Tibial nerve (tissue), 4 donors: ENCODE measurements at regions not wholly inside any gene's neighbourhood (a gene's known extent, or its start where the extent isn't known, plus 50 kb on each side); places are given as distances from the start of the nearest gene placed in this dataset.

Experiments used
- EP300 ChIP-seq, 2 donors: sonication (generic); formaldehyde crosslinking; IDR thresholded peaks; one replicate each; pipeline ENCODE4 v1.6.1; 2017; ENCODE audit warnings: antibody characterized with exemption in 2 of 2, mild to moderate bottlenecking in 1 of 2
- POLR2A ChIP-seq, 2 donors: fragments of 450-650 bp; IDR thresholded peaks; one replicate each; pipeline ENCODE4 v1.6.1; 2017; ENCODE audit warnings: antibody characterized with exemption in 2 of 2, mild to moderate bottlenecking in 2 of 2, moderate library complexity in 2 of 2
- TF ChIP-seq, protein P1 (sequence below), 5 experiments: fragments of 200-600 bp in 3 of 5; fragments of 450-650 bp in 2 of 5; sonication (generic) in 3 of 5; IDR thresholded peaks; one replicate each; pipeline ENCODE4 v1.5.1; 2016 to 2019; ENCODE audit warnings: antibody characterized with exemption in 5 of 5, mild to moderate bottlenecking in 3 of 5, moderate library complexity in 2 of 5

DNA sequence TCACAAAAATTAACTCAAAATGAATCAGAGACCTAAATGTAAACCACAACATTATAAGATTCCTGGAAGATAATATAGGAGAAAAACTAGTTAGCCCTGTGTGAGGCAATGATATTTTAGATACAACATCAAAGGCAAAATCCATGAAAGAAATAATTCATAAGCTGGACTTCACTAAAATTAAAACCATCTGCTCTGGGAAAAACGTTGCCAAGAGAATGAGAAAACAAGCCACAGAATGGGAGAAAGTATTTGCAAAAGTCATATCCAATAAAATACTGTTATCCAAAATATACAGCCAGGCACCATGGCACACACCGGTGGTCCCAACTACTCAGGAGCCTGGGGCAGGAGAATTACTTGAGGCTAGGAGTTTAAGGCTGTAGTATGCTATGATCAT, 70.3 kb downstream of the SYF2 start:
- TF ChIP-seq, protein P1, sequence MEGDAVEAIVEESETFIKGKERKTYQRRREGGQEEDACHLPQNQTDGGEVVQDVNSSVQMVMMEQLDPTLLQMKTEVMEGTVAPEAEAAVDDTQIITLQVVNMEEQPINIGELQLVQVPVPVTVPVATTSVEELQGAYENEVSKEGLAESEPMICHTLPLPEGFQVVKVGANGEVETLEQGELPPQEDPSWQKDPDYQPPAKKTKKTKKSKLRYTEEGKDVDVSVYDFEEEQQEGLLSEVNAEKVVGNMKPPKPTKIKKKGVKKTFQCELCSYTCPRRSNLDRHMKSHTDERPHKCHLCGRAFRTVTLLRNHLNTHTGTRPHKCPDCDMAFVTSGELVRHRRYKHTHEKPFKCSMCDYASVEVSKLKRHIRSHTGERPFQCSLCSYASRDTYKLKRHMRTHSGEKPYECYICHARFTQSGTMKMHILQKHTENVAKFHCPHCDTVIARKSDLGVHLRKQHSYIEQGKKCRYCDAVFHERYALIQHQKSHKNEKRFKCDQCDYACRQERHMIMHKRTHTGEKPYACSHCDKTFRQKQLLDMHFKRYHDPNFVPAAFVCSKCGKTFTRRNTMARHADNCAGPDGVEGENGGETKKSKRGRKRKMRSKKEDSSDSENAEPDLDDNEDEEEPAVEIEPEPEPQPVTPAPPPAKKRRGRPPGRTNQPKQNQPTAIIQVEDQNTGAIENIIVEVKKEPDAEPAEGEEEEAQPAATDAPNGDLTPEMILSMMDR (IDR thresholded peaks at IDR 0.05), result no peak
- TF ChIP-seq POLR2A (IDR thresholded peaks at IDR 0.05) (no peak), EP300 (IDR thresholded peaks at IDR 0.05) (no peak)
